ENCODE measurements at regions not wholly inside any gene's neighbourhood (a gene's known extent, or its start where the extent isn't known, plus 50 kb on each side); places are given as distances from the start of the nearest gene placed in this dataset.

DNA sequence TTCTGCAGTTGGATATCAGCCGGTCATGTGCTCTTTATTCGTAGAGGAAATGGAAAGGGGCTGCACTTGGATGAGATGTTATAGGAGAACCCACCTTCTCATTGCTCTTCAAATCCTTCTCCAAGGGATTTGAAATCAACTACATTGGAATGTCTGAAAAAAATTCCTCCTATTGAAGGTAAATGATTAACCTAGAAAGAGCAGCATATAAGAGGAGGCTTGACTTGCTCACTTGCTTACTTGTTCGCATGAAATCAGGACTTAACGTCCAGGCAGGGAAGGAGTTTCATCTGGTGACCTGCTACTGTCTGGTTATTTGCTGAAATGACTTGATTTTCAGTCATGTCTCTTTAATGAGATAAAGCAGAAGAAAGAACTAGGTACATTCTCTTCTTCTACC, 338.4 kb upstream of the NOCT start:
- TF ChIP-seq, protein P1, sequence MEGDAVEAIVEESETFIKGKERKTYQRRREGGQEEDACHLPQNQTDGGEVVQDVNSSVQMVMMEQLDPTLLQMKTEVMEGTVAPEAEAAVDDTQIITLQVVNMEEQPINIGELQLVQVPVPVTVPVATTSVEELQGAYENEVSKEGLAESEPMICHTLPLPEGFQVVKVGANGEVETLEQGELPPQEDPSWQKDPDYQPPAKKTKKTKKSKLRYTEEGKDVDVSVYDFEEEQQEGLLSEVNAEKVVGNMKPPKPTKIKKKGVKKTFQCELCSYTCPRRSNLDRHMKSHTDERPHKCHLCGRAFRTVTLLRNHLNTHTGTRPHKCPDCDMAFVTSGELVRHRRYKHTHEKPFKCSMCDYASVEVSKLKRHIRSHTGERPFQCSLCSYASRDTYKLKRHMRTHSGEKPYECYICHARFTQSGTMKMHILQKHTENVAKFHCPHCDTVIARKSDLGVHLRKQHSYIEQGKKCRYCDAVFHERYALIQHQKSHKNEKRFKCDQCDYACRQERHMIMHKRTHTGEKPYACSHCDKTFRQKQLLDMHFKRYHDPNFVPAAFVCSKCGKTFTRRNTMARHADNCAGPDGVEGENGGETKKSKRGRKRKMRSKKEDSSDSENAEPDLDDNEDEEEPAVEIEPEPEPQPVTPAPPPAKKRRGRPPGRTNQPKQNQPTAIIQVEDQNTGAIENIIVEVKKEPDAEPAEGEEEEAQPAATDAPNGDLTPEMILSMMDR (IDR thresholded peaks at IDR 0.05): no peak
- TF ChIP-seq POLR2A (IDR thresholded peaks at IDR 0.05): no peak
